Ascending aorta (tissue), 2 donors: ENCODE measurements at regions not wholly inside any gene's neighbourhood (a gene's known extent, or its start where the extent isn't known, plus 50 kb on each side); places are given as distances from the start of the nearest gene placed in this dataset.

Experiments used
- DNase-seq, 2 donors: peaks; one replicate each; pipeline ENCODE4 v3.0.0-alpha.2; 2019; ENCODE audit warnings: low spot score in 2 of 2
- H3K27ac ChIP-seq, 2 donors: fragments of 200-600 bp; sonication (generic); one replicate each; pipeline ENCODE4 v1.5.1; 2016 to 2017; ENCODE audit warnings: mild to moderate bottlenecking in 1 of 2
- H3K27me3 ChIP-seq: fragments of 200-600 bp; sonication (generic); one replicate; pipeline ENCODE4 v1.5.1; 2017
- H3K36me3 ChIP-seq, 2 donors: fragments of 200-600 bp; sonication (generic); one replicate each; pipeline ENCODE4 v1.5.1; 2016
- H3K4me1 ChIP-seq, 2 donors: fragments of 200-600 bp; sonication (generic); one replicate each; pipeline ENCODE4 v1.5.1; 2016 to 2017; ENCODE audit warnings: mild to moderate bottlenecking in 1 of 2
- H3K4me3 ChIP-seq, 2 donors: fragments of 200-600 bp; sonication (generic); one replicate each; pipeline ENCODE4 v1.5.1; 2016 to 2017; ENCODE audit warnings: mild to moderate bottlenecking in 1 of 2
- H3K9me3 ChIP-seq, 2 donors: fragments of 200-600 bp; sonication (generic); one replicate each; pipeline ENCODE4 v1.5.1; 2016
- CTCF ChIP-seq, 3 experiments: fragments of 200-600 bp in 2 of 3; fragments of 450-650 bp in 1 of 3; sonication (generic) in 2 of 3; IDR thresholded peaks; one replicate each; pipeline ENCODE4 v1.5.1; 2016 to 2019; ENCODE audit warnings: antibody characterized with exemption in 3 of 3, mild to moderate bottlenecking in 1 of 3, moderate library complexity in 1 of 3
- intact Hi-C: fragments of 100-400 bp; cut with DNase I; formaldehyde crosslinking; loops from one replicate; pipeline ENCODE4 v1.15.1; 2023

GRCh38 chr1:56099766-56100265 is 479.5 kb downstream of the PLPP3 start:
- H3K4me3 ChIP-seq, result no peak overlapping the region
- H3K36me3 ChIP-seq, result no peaks in the 10 kb centered on the region
- H3K9me3 ChIP-seq, result peaks cover 0 to 8% of the 10 kb centered on the region in 2 donors
- no peak for TF ChIP-seq CTCF (IDR thresholded peaks at IDR 0.05)
- no peaks in the 10 kb centered on the region for H3K27me3 ChIP-seq
- no peak for DNase-seq
- H3K27ac ChIP-seq, result no peak overlapping the region
- no peaks in the 10 kb centered on the region for H3K4me1 ChIP-seq
- intact Hi-C loops, result no loop called here

- TF ChIP-seq CTCF (IDR thresholded peaks at IDR 0.05), result no peak
- intact Hi-C loops, result no loop called here
- no peaks in the 10 kb centered on the region for H3K36me3 ChIP-seq
Measured at GRCh38 chr1:56098946-56099345, 480.4 kb downstream of the PLPP3 start.

GRCh38 chr1:56097713-56098112 is 481.6 kb downstream of the PLPP3 start:
- no peak for TF ChIP-seq CTCF (IDR thresholded peaks at IDR 0.05)
- H3K27ac ChIP-seq, result no peak overlapping the region
- H3K36me3 ChIP-seq, result no peaks in the 10 kb centered on the region
- H3K27me3 ChIP-seq, result no peaks in the 10 kb centered on the region
- no peak for DNase-seq
- intact Hi-C loops, result no loop called here
- H3K4me3 ChIP-seq, result no peak overlapping the region
- no peaks in the 10 kb centered on the region for H3K4me1 ChIP-seq
- H3K9me3 ChIP-seq, result no peaks in the 10 kb centered on the region

More at GRCh38 chr1:56098946-56099345, 480.4 kb downstream of the PLPP3 start:
- Histone ChIP-seq H3K9me3 (no peaks in the 10 kb centered on the region), H3K4me3 (no peak overlapping the region), H3K27ac (no peak overlapping the region), H3K4me1 (no peaks in the 10 kb centered on the region), H3K27me3 (no peaks in the 10 kb centered on the region)
- DNase-seq, result no peak

- Histone ChIP-seq H3K4me1 (no peaks in the 10 kb centered on the region), H3K27me3 (no peaks in the 10 kb centered on the region), H3K4me3 (no peak overlapping the region), H3K27ac (no peak overlapping the region), H3K9me3 (no peaks in the 10 kb centered on the region), H3K36me3 (no peaks in the 10 kb centered on the region)
- no peak for DNase-seq
- no peak for TF ChIP-seq CTCF (IDR thresholded peaks at IDR 0.05)
- intact Hi-C loops, result no loop called here
Measured at GRCh38 chr1:56095696-56096665, 483.4 kb downstream of the PLPP3 start.

GRCh38 chr1:56094168-56094567 is 485.2 kb downstream of the PLPP3 start:
- intact Hi-C loops, result no loop called here
- Histone ChIP-seq H3K36me3 (no peaks in the 10 kb centered on the region), H3K27me3 (no peaks in the 10 kb centered on the region), H3K4me3 (no peak overlapping the region), H3K9me3 (no peaks in the 10 kb centered on the region), H3K4me1 (no peaks in the 10 kb centered on the region), H3K27ac (no peak overlapping the region)
- TF ChIP-seq CTCF (IDR thresholded peaks at IDR 0.05), result no peak
- no peak for DNase-seq
